Effector memory CD8-positive, alpha-beta T cell (primary cell): ENCODE measurements at regions not wholly inside any gene's neighbourhood (a gene's known extent, or its start where the extent isn't known, plus 50 kb on each side); places are given as distances from the start of the nearest gene placed in this dataset.

ENCODE experiments used
- ATAC-seq: fragments of 150-1000 bp; cut with Tn5 transposase; replicated peaks from 2 replicates; pipeline ENCODE4 v1.10.0; 2021; ENCODE audit warnings: mild to moderate bottlenecking, moderate library complexity
- DNase-seq, 3 experiments: peaks; one replicate each; pipeline ENCODE4 v3.0.0; 2021
- H3K27ac Mint-ChIP-seq, 2 donors: one replicate each; pipeline ENCODE4 v1.8.0; 2022; ENCODE audit warnings: mild to moderate bottlenecking in 2 of 2, mixed read lengths in 2 of 2, moderate library complexity in 2 of 2
- H3K27me3 Mint-ChIP-seq, 2 donors: one replicate each; pipeline ENCODE4 v1.8.0; 2022; ENCODE audit warnings: mixed read lengths in 2 of 2
- H3K36me3 Mint-ChIP-seq: one replicate; pipeline ENCODE4 v1.8.0; 2022; ENCODE audit warnings: mild to moderate bottlenecking, moderate library complexity, mixed read lengths; ENCODE audit not compliant: insufficient read depth
- H3K4me1 Mint-ChIP-seq, 2 donors: one replicate each; pipeline ENCODE4 v1.8.0; 2022; ENCODE audit warnings: low read depth in 2 of 2, mixed read lengths in 2 of 2
- H3K4me3 Mint-ChIP-seq, 2 donors: one replicate each; pipeline ENCODE4 v1.8.0; 2022; ENCODE audit warnings: mild to moderate bottlenecking in 2 of 2, mixed read lengths in 2 of 2, moderate library complexity in 2 of 2
- H3K9me3 Mint-ChIP-seq, 2 donors: one replicate each; pipeline ENCODE4 v1.8.0; 2022; ENCODE audit warnings: mixed read lengths in 2 of 2

- Mint-ChIP-seq H3K27me3 (no peaks in the 10 kb centered on the region), H3K4me1 (no peaks in the 10 kb centered on the region), H3K4me3 (no peak overlapping the region), H3K36me3 (no peaks in the 10 kb centered on the region), H3K27ac (no peak overlapping the region), H3K9me3 (peaks cover 12 to 19% of the 10 kb centered on the region in 2 donors)
- DNase-seq (no peak), ATAC-seq (no peak)
These were observed 634.8 kb downstream of the DMRTA1 start for GRCh38 chr9:23081377-23081776.

- Mint-ChIP-seq H3K27me3 (no peaks in the 10 kb centered on the region), H3K4me3 (no peak overlapping the region), H3K36me3 (no peaks in the 10 kb centered on the region), H3K27ac (no peak overlapping the region), H3K9me3 (peaks cover 7 to 13% of the 10 kb centered on the region in 2 donors), H3K4me1 (no peaks in the 10 kb centered on the region)
- DNase-seq (no peak), ATAC-seq (no peak)
These were observed 642.3 kb downstream of the DMRTA1 start for GRCh38 chr9:23088932-23089364.

- Mint-ChIP-seq H3K4me1 (no peaks in the 10 kb centered on the region), H3K36me3 (no peaks in the 10 kb centered on the region), H3K27ac (no peak overlapping the region), H3K4me3 (no peak overlapping the region), H3K27me3 (no peaks in the 10 kb centered on the region), H3K9me3 (peaks cover 0 to 2% of the 10 kb centered on the region in 2 donors)
- DNase-seq (no peak), ATAC-seq (no peak)
These were observed 671.0 kb downstream of the DMRTA1 start for GRCh38 chr9:23117616-23118015.

GRCh38 chr9:23120630-23121029, 674.0 kb downstream of the DMRTA1 start:
- H3K4me3 Mint-ChIP-seq: no peak overlapping the region
- no peaks in the 10 kb centered on the region for H3K9me3 Mint-ChIP-seq
- no peak for DNase-seq
- no peaks in the 10 kb centered on the region for H3K4me1 Mint-ChIP-seq
- H3K36me3 Mint-ChIP-seq: no peaks in the 10 kb centered on the region
- no peak overlapping the region for H3K27ac Mint-ChIP-seq
- H3K27me3 Mint-ChIP-seq: no peaks in the 10 kb centered on the region
- no peak for ATAC-seq

- H3K27ac Mint-ChIP-seq: no peak overlapping the region
- no peaks in the 10 kb centered on the region for H3K36me3 Mint-ChIP-seq
- peaks cover 0 to 8% of the 10 kb centered on the region in 2 donors for H3K9me3 Mint-ChIP-seq
- DNase-seq (no peak), ATAC-seq (no peak)
- H3K27me3 Mint-ChIP-seq: no peaks in the 10 kb centered on the region
- H3K4me3 Mint-ChIP-seq: no peak overlapping the region
- no peaks in the 10 kb centered on the region for H3K4me1 Mint-ChIP-seq
These were observed 676.5 kb downstream of the DMRTA1 start for GRCh38 chr9:23123048-23123632.

GRCh38 chr9:23145467-23145866, 680.6 kb downstream of the ELAVL2 start:
- Mint-ChIP-seq H3K27ac (no peak overlapping the region), H3K9me3 (peaks cover 7 to 9% of the 10 kb centered on the region in 2 donors), H3K36me3 (no peaks in the 10 kb centered on the region), H3K27me3 (no peaks in the 10 kb centered on the region), H3K4me1 (no peaks in the 10 kb centered on the region), H3K4me3 (no peak overlapping the region)
- ATAC-seq: no peak
- no peak for DNase-seq

- Mint-ChIP-seq H3K27me3 (no peaks in the 10 kb centered on the region), H3K4me3 (no peak overlapping the region), H3K36me3 (no peaks in the 10 kb centered on the region), H3K27ac (no peak overlapping the region), H3K4me1 (no peaks in the 10 kb centered on the region), H3K9me3 (peaks cover 8 to 21% of the 10 kb centered on the region in 2 donors)
- DNase-seq: no peak
- ATAC-seq: no peak
These were observed 673.0 kb downstream of the ELAVL2 start for GRCh38 chr9:23153058-23153457.

- Mint-ChIP-seq H3K27ac (no peak overlapping the region), H3K4me3 (no peak overlapping the region), H3K27me3 (no peaks in the 10 kb centered on the region), H3K4me1 (no peaks in the 10 kb centered on the region), H3K36me3 (no peaks in the 10 kb centered on the region), H3K9me3 (peaks cover 11 to 32% of the 10 kb centered on the region in 2 donors)
- ATAC-seq: no peak
- DNase-seq: no peak
These were observed 665.5 kb downstream of the ELAVL2 start for GRCh38 chr9:23160491-23160890.

GRCh38 chr9:23160952-23161469, 665.0 kb downstream of the ELAVL2 start:
- Mint-ChIP-seq H3K27me3 (no peaks in the 10 kb centered on the region), H3K36me3 (no peaks in the 10 kb centered on the region), H3K4me3 (no peak overlapping the region), H3K27ac (no peak overlapping the region), H3K4me1 (no peaks in the 10 kb centered on the region), H3K9me3 (peaks cover 11 to 37% of the 10 kb centered on the region in 2 donors)
- DNase-seq: no peak
- ATAC-seq: no peak

GRCh38 chr9:23162789-23163188, 663.3 kb downstream of the ELAVL2 start:
- Mint-ChIP-seq H3K27me3 (no peaks in the 10 kb centered on the region), H3K4me1 (no peaks in the 10 kb centered on the region), H3K4me3 (no peak overlapping the region), H3K27ac (no peak overlapping the region), H3K9me3 (peaks cover 11 to 37% of the 10 kb centered on the region in 2 donors), H3K36me3 (no peaks in the 10 kb centered on the region)
- no peak for DNase-seq
- no peak for ATAC-seq

- no peak overlapping the region for H3K27ac Mint-ChIP-seq
- H3K9me3 Mint-ChIP-seq: peaks cover 2 to 11% of the 10 kb centered on the region in 2 donors
- H3K4me1 Mint-ChIP-seq: no peaks in the 10 kb centered on the region
- H3K27me3 Mint-ChIP-seq: no peaks in the 10 kb centered on the region
- DNase-seq: no peak
- no peak for ATAC-seq
- H3K36me3 Mint-ChIP-seq: no peaks in the 10 kb centered on the region
- H3K4me3 Mint-ChIP-seq: no peak overlapping the region
These were observed 654.6 kb downstream of the ELAVL2 start for GRCh38 chr9:23171479-23171878.

GRCh38 chr9:23172206-23172605, 653.8 kb downstream of the ELAVL2 start:
- ATAC-seq: no peak
- DNase-seq: no peak
- Mint-ChIP-seq H3K27ac (no peak overlapping the region), H3K36me3 (no peaks in the 10 kb centered on the region), H3K9me3 (peaks cover 2 to 11% of the 10 kb centered on the region in 2 donors), H3K4me1 (no peaks in the 10 kb centered on the region), H3K27me3 (no peaks in the 10 kb centered on the region), H3K4me3 (no peak overlapping the region)

GRCh38 chr9:23172979-23173637, 652.9 kb downstream of the ELAVL2 start:
- Mint-ChIP-seq H3K4me3 (no peak overlapping the region), H3K27me3 (no peaks in the 10 kb centered on the region), H3K27ac (no peak overlapping the region), H3K4me1 (no peaks in the 10 kb centered on the region), H3K36me3 (no peaks in the 10 kb centered on the region), H3K9me3 (peaks cover 2 to 11% of the 10 kb centered on the region in 2 donors)
- no peak for ATAC-seq
- no peak for DNase-seq

- H3K4me3 Mint-ChIP-seq: no peak overlapping the region
- no peaks in the 10 kb centered on the region for H3K4me1 Mint-ChIP-seq
- H3K27ac Mint-ChIP-seq: no peak overlapping the region
- peaks cover 5 to 14% of the 10 kb centered on the region in 2 donors for H3K9me3 Mint-ChIP-seq
- ATAC-seq (no peak), DNase-seq (no peak)
- H3K27me3 Mint-ChIP-seq: no peaks in the 10 kb centered on the region
- H3K36me3 Mint-ChIP-seq: no peaks in the 10 kb centered on the region
These were observed 631.8 kb downstream of the ELAVL2 start for GRCh38 chr9:23194281-23194680.
